ENCODE measurements at regions not wholly inside any gene's neighbourhood (a gene's known extent, or its start where the extent isn't known, plus 50 kb on each side); places are given as distances from the start of the nearest gene placed in this dataset.

DNA sequence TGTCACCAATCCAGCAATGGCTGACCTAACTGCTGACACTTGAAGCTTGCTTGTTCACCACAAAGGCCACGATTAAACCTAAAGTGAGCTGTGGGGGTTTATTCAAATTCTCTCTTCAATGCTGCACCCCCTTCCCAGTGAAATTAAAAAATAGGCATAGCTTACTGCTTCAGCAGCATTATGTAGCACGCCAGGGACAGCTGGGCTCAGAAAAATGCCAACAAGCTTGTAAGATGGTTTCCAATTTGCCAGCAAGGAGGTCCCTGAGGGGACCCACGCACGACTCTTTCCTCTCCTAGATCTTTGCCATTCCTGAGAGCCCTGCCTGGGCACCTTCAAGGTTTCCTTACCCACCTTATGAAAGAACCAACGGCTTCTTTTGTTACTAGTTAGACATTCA, 113.5 kb upstream of the CDH4 start:
- no peak overlapping the region for H3K27ac ChIP-seq (ENCODE audit: low read length)
- WGBS (ENCODE audit: insufficient coverage): 83% methylated on average over 3 of the region's 5 CpGs

GRCh38 chr20:61139031-61139430, 113.0 kb upstream of the CDH4 start:
- no peaks in the 10 kb centered on the region for H3K9me3 ChIP-seq
- H3K4me1 Mint-ChIP-seq: no peaks in the 10 kb centered on the region
- no peak for ATAC-seq (replicated peaks in 1 of 4)
- no peak overlapping the region for H3K4me3 ChIP-seq (ENCODE audit: control insufficient read depth in 1 of 2, extremely low read depth in 1 of 2, low read length in 1 of 2)
- peaks cover 0 to 10% of the 10 kb centered on the region in 2 donors for H3K27me3 Mint-ChIP-seq
- H3K4me1 ChIP-seq (ENCODE audit: control insufficient read depth in 1 of 2, extremely low read depth in 1 of 2, insufficient read depth in 2 of 2, low read length in 2 of 2): no peaks in the 10 kb centered on the region
- CTCF ChIA-PET: interaction anchor here in 1 of 2 donors (0.5 kb wide), 1 partner anchor 939 kb away, joined by 8 read pairs; no protein-coding TSS in a partner anchor
- no peak for DNase-seq
- no peaks in the 10 kb centered on the region for H3K36me3 ChIP-seq (ENCODE audit: control insufficient read depth in 2 of 2, extremely low read depth in 1 of 2, insufficient read depth in 1 of 2, low read length in 1 of 2)
- H3K4me3 Mint-ChIP-seq: no peak overlapping the region
- peaks cover 0 to 18% of the 10 kb centered on the region in 2 experiments for H3K27me3 ChIP-seq (replicated peaks in 1 of 2; ENCODE audit: control insufficient read depth in 2 of 2, extremely low read depth in 1 of 2, insufficient read depth in 2 of 2, low read length in 1 of 2)
- no peaks in the 10 kb centered on the region for H3K36me3 Mint-ChIP-seq
- no peak overlapping the region for H3K27ac Mint-ChIP-seq
- no peak overlapping the region for H3K27ac ChIP-seq (ENCODE audit: low read length)
- 92% methylated on average over 2 of the region's 4 CpGs for WGBS (ENCODE audit: insufficient coverage)
- POLR2A ChIA-PET: interaction anchor here in 1 of 2 donors (0.6 kb wide), 1 partner anchor 928 kb away, joined by 3 read pairs; no protein-coding TSS in a partner anchor
- no peaks in the 10 kb centered on the region for H3K9me3 Mint-ChIP-seq

More for the DNA sequence above, 113.5 kb upstream of the CDH4 start:
- H3K4me1 Mint-ChIP-seq: no peaks in the 10 kb centered on the region
- Histone ChIP-seq H3K4me3 (ENCODE audit: control insufficient read depth in 1 of 2, extremely low read depth in 1 of 2, low read length in 1 of 2) (no peak overlapping the region), H3K9me3 (no peaks in the 10 kb centered on the region), H3K27me3 (replicated peaks in 1 of 2; ENCODE audit: control insufficient read depth in 2 of 2, extremely low read depth in 1 of 2, insufficient read depth in 2 of 2, low read length in 1 of 2) (peaks cover 0 to 18% of the 10 kb centered on the region in 2 experiments), H3K4me1 (ENCODE audit: control insufficient read depth in 1 of 2, extremely low read depth in 1 of 2, insufficient read depth in 2 of 2, low read length in 2 of 2) (no peaks in the 10 kb centered on the region), H3K36me3 (ENCODE audit: control insufficient read depth in 2 of 2, extremely low read depth in 1 of 2, insufficient read depth in 1 of 2, low read length in 1 of 2) (no peaks in the 10 kb centered on the region)
- no peaks in the 10 kb centered on the region for H3K36me3 Mint-ChIP-seq
- ChIA-PET CTCF (interaction anchor here in 1 of 2 donors (0.5 kb wide), 1 partner anchor 938 kb away, joined by 8 read pairs; no protein-coding TSS in a partner anchor), POLR2A (interaction anchor here in 1 of 2 donors (0.6 kb wide), 1 partner anchor 927 kb away, joined by 3 read pairs; no protein-coding TSS in a partner anchor)
- H3K27me3 Mint-ChIP-seq: peaks cover under 1 to 10% of the 10 kb centered on the region in 2 donors
- ATAC-seq (replicated peaks in 1 of 4) (no peak), DNase-seq (no peak)
- H3K9me3 Mint-ChIP-seq: no peaks in the 10 kb centered on the region
- H3K27ac Mint-ChIP-seq: no peak overlapping the region
- H3K4me3 Mint-ChIP-seq: no peak overlapping the region

DNA sequence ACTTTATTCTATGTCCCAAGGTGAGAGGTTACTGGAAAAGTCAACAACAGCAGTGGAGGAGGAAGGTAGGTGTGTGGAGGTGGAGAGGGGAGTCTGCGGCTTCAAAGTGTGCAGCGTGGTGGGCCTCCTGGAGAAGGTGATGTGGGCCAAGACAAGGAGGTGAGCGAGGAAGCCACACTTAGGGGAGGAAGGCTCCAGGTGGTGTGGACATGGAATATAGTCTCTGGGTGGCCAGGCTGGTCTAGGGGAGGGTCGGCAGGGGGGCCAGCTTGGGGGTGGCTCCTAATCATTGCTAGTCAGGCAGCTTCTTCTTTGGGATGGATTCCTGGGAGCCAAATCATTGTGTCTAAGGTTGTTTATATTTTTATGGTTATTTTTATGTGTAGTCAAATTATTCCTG, 111.5 kb upstream of the CDH4 start:
- ChIA-PET CTCF (no interaction called here), POLR2A (no interaction called here)
- Mint-ChIP-seq H3K4me1 (no peaks in the 10 kb centered on the region), H3K36me3 (no peaks in the 10 kb centered on the region), H3K9me3 (no peaks in the 10 kb centered on the region), H3K27me3 (peaks cover 0 to 7% of the 10 kb centered on the region in 2 donors), H3K27ac (no peak overlapping the region), H3K4me3 (no peak overlapping the region)
- Histone ChIP-seq H3K4me1 (ENCODE audit: control insufficient read depth in 1 of 2, extremely low read depth in 1 of 2, insufficient read depth in 2 of 2, low read length in 2 of 2) (no peaks in the 10 kb centered on the region), H3K36me3 (ENCODE audit: control insufficient read depth in 2 of 2, extremely low read depth in 1 of 2, insufficient read depth in 1 of 2, low read length in 1 of 2) (no peaks in the 10 kb centered on the region), H3K27ac (ENCODE audit: low read length) (no peak overlapping the region), H3K4me3 (ENCODE audit: control insufficient read depth in 1 of 2, extremely low read depth in 1 of 2, low read length in 1 of 2) (no peak overlapping the region), H3K27me3 (replicated peaks in 1 of 2; ENCODE audit: control insufficient read depth in 2 of 2, extremely low read depth in 1 of 2, insufficient read depth in 2 of 2, low read length in 1 of 2) (peaks cover 0 to 9% of the 10 kb centered on the region in 2 experiments), H3K9me3 (no peaks in the 10 kb centered on the region)
- no peak for ATAC-seq (replicated peaks in 1 of 4)
- DNase-seq: no peak
- WGBS (ENCODE audit: insufficient coverage): 66% methylated on average over 3 of the region's 4 CpGs

GRCh38 chr20:61146023-61146422, 106.0 kb upstream of the CDH4 start:
- Histone ChIP-seq H3K27ac (ENCODE audit: low read length) (no peak overlapping the region), H3K9me3 (no peaks in the 10 kb centered on the region), H3K36me3 (ENCODE audit: control insufficient read depth in 2 of 2, extremely low read depth in 1 of 2, insufficient read depth in 1 of 2, low read length in 1 of 2) (no peaks in the 10 kb centered on the region), H3K27me3 (replicated peaks in 1 of 2; ENCODE audit: control insufficient read depth in 2 of 2, extremely low read depth in 1 of 2, insufficient read depth in 2 of 2, low read length in 1 of 2) (peaks cover 0 to 5% of the 10 kb centered on the region in 2 experiments), H3K4me1 (ENCODE audit: control insufficient read depth in 1 of 2, extremely low read depth in 1 of 2, insufficient read depth in 2 of 2, low read length in 2 of 2) (no peaks in the 10 kb centered on the region), H3K4me3 (ENCODE audit: control insufficient read depth in 1 of 2, extremely low read depth in 1 of 2, low read length in 1 of 2) (no peak overlapping the region)
- Mint-ChIP-seq H3K27me3 (peaks cover 0 to 4% of the 10 kb centered on the region in 2 donors), H3K4me1 (no peaks in the 10 kb centered on the region), H3K36me3 (no peaks in the 10 kb centered on the region), H3K4me3 (no peak overlapping the region), H3K27ac (no peak overlapping the region), H3K9me3 (no peaks in the 10 kb centered on the region)
- ChIA-PET CTCF (no interaction called here), POLR2A (no interaction called here)
- no peak for DNase-seq
- WGBS (ENCODE audit: insufficient coverage): 53% methylated on average over 3 of the region's 4 CpGs
- ATAC-seq (replicated peaks in 1 of 4): no peak

DNA sequence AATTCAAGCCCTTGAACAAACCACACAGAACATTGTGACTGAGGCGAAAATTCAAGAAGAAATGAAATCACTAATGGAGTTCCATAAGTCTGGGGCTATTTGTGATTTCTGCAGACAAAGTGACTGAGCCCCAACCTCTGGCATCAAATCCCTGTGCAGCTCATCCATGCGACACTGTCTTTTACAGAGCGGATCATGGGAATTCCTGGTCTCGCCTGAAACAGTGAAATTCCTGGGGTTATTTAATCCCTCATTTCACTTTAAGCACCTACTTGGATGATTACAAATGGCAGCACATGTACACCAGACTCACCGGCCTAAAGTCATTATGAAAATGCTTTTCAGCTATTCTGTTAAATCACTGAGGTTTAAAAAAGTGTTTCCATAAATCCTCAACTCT, 102.4 kb upstream of the CDH4 start:
- ChIA-PET CTCF (no interaction called here), POLR2A (no interaction called here)
- Histone ChIP-seq H3K27me3 (replicated peaks in 1 of 2; ENCODE audit: control insufficient read depth in 2 of 2, extremely low read depth in 1 of 2, insufficient read depth in 2 of 2, low read length in 1 of 2) (peaks cover 0 to 8% of the 10 kb centered on the region in 2 experiments), H3K9me3 (no peaks in the 10 kb centered on the region), H3K27ac (ENCODE audit: low read length) (no peak overlapping the region), H3K36me3 (ENCODE audit: control insufficient read depth in 2 of 2, extremely low read depth in 1 of 2, insufficient read depth in 1 of 2, low read length in 1 of 2) (no peaks in the 10 kb centered on the region), H3K4me3 (ENCODE audit: control insufficient read depth in 1 of 2, extremely low read depth in 1 of 2, low read length in 1 of 2) (no peak overlapping the region), H3K4me1 (ENCODE audit: control insufficient read depth in 1 of 2, extremely low read depth in 1 of 2, insufficient read depth in 2 of 2, low read length in 2 of 2) (no peaks in the 10 kb centered on the region)
- H3K27me3 Mint-ChIP-seq: peaks cover 0 to 7% of the 10 kb centered on the region in 2 donors
- peaks cover 0 to 7% (median 0%) of the 10 kb centered on the region in 3 donors for H3K9me3 Mint-ChIP-seq
- H3K4me3 Mint-ChIP-seq: no peak overlapping the region
- ATAC-seq (replicated peaks in 1 of 4): no peak
- no peak for DNase-seq
- H3K27ac Mint-ChIP-seq: no peak overlapping the region
- H3K36me3 Mint-ChIP-seq: no peaks in the 10 kb centered on the region
- 83% methylated on average over 4 of the region's 5 CpGs for WGBS (ENCODE audit: insufficient coverage)
- no peaks in the 10 kb centered on the region for H3K4me1 Mint-ChIP-seq

DNA sequence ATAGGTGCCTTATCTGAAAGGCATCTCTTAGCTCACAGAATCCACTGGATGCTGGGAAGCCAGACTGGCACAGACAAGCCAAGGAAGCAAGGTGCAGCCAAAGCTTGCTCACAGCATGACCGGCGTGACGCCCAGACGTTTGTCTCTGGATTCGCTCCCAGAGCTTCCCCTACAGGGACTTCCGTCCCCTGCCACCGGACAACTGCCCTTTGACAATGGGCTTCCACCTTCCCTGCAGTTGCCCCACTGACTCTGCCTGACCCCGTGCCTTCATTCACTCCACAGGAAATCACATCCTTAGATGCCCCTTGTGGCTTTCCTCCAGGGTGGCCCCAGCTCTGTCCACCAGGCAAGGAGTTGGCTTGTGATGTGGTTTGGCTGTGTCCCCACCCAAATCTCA, 94.8 kb upstream of the CDH4 start:
- Mint-ChIP-seq H3K9me3 (peaks cover 2 to 15% (median 2%) of the 10 kb centered on the region in 3 donors), H3K36me3 (no peaks in the 10 kb centered on the region), H3K4me3 (no peak overlapping the region), H3K4me1 (no peaks in the 10 kb centered on the region), H3K27me3 (peaks cover 0 to 9% of the 10 kb centered on the region in 2 donors), H3K27ac (no peak overlapping the region)
- 94% methylated on average over 7 of the region's 8 CpGs for WGBS (ENCODE audit: insufficient coverage)
- Histone ChIP-seq H3K36me3 (ENCODE audit: control insufficient read depth in 2 of 2, extremely low read depth in 1 of 2, insufficient read depth in 1 of 2, low read length in 1 of 2) (no peaks in the 10 kb centered on the region), H3K4me1 (ENCODE audit: control insufficient read depth in 1 of 2, extremely low read depth in 1 of 2, insufficient read depth in 2 of 2, low read length in 2 of 2) (no peaks in the 10 kb centered on the region), H3K27me3 (replicated peaks in 1 of 2; ENCODE audit: control insufficient read depth in 2 of 2, extremely low read depth in 1 of 2, insufficient read depth in 2 of 2, low read length in 1 of 2) (peaks cover 0 to 6% of the 10 kb centered on the region in 2 experiments), H3K4me3 (ENCODE audit: control insufficient read depth in 1 of 2, extremely low read depth in 1 of 2, low read length in 1 of 2) (no peak overlapping the region), H3K9me3 (no peaks in the 10 kb centered on the region), H3K27ac (ENCODE audit: low read length) (no peak overlapping the region)
- CTCF ChIA-PET: no interaction called here
- DNase-seq: no peak
- no peak for ATAC-seq (replicated peaks in 1 of 4)
- POLR2A ChIA-PET: no interaction called here

Measured in T-cell (primary cell).